ENCODE measurements at regions not wholly inside any gene's neighbourhood (a gene's known extent, or its start where the extent isn't known, plus 50 kb on each side); places are given as distances from the start of the nearest gene placed in this dataset.

DNA sequence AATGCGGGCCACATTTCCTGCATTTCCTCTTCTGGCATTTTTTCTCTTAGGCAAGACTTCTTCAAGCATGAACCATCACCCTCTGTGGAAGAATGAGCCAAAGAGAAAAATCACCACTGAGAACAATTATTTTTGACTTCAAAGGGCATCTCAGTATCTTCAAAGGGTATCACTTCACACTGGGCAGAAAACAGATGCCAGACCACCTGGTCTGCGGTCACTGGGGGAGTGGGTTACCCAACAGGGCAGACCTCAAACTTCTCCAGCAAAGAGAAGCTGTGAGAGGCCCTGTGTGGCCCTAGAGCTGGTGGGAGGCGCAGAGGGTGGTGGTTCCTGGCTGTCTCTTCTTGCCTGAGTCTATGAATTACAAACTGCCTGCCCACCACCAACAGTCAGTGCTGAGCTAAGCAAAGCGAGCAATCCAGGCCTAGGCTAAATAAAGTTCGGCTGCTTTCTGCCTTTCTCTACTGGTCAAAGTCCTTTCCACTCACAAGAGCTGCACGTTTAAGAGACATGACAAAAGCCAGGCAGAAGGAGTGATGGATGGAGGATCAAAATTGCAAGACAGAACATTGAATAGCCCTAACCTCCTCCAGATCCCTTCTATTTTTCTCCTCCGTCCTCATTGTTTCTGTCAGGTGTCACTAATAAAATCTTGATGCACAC is 602.7 kb upstream of the CDH5 start:
- no peak for DNase-seq (ENCODE audit: extremely low read depth, low read depth)
- TF ChIP-seq, protein P1, sequence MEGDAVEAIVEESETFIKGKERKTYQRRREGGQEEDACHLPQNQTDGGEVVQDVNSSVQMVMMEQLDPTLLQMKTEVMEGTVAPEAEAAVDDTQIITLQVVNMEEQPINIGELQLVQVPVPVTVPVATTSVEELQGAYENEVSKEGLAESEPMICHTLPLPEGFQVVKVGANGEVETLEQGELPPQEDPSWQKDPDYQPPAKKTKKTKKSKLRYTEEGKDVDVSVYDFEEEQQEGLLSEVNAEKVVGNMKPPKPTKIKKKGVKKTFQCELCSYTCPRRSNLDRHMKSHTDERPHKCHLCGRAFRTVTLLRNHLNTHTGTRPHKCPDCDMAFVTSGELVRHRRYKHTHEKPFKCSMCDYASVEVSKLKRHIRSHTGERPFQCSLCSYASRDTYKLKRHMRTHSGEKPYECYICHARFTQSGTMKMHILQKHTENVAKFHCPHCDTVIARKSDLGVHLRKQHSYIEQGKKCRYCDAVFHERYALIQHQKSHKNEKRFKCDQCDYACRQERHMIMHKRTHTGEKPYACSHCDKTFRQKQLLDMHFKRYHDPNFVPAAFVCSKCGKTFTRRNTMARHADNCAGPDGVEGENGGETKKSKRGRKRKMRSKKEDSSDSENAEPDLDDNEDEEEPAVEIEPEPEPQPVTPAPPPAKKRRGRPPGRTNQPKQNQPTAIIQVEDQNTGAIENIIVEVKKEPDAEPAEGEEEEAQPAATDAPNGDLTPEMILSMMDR (IDR thresholded peaks at IDR 0.05; ENCODE audit: low read depth, low read length, missing control alignments), result no peak
- H3K4me3 ChIP-seq (replicated peaks; ENCODE audit: low read depth, low read length), result no peak overlapping the region

DNA sequence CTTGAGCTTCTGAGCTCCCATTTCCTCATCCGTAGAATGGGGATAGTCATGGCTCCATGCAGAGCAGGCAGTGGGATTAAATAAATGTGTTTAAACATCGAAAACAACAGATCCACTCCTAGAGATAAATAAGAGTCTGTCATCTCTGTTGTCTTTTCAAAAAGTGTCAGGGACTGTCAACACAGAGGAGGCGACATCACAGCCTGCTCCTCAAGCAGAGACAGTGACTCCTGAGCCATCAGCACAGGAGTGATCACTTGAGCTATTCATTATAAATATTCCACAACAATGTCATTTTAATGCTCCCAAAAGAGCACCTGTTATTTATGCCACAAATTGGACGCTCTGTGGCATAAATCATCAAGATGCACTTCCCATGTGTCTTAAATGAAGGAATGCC is 605.6 kb upstream of the CDH5 start:
- DNase-seq (ENCODE audit: extremely low read depth, low read depth), result no peak
- TF ChIP-seq, protein P1 (IDR thresholded peaks at IDR 0.05; ENCODE audit: low read depth, low read length, missing control alignments), result no peak
- H3K4me3 ChIP-seq (replicated peaks; ENCODE audit: low read depth, low read length), result no peak overlapping the region

DNA sequence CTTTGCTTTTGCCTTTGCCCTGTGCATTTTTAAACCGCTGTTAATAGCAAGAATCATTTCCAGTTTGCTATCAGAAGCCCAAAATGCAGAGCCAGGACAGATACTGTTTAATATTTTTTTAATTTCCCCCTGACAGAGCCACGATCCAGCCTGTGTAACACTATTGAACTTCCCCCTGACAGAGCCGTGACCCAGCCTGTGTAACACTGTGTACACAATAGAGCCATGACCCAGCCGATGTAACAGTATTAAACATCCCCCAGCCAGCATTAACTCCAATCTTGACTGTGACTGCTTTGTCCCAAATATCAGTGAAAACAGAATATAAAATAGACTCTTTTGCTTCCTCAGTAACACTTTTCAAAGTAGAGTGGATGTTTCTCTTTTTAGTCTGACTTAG is 607.9 kb upstream of the CDH5 start:
- TF ChIP-seq, protein P1 (IDR thresholded peaks at IDR 0.05; ENCODE audit: low read depth, low read length, missing control alignments), result no peak
- no peak for DNase-seq (ENCODE audit: extremely low read depth, low read depth)
- no peak overlapping the region for H3K4me3 ChIP-seq (replicated peaks; ENCODE audit: low read depth, low read length)

DNA sequence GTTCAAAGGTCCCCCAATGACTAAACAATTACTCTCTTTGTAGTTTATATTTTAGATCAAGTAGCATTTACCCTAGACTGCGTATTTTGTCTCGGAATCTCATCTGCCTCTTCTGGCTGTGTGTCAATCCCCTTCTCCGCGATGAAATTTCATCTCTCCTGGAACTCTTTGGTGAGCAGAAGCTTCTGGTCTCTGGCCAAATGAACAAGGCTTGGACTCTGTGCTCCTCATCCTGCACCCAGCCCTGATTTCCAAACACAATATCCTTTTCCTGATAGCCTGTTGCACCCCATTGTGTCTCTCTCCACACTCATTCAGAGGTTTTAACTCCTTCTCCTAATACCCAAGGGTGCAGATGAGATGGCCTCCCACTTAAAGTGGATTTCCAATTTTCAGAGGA is 609.4 kb upstream of the CDH5 start:
- TF ChIP-seq, protein P1 (IDR thresholded peaks at IDR 0.05; ENCODE audit: low read depth, low read length, missing control alignments), result no peak

DNA sequence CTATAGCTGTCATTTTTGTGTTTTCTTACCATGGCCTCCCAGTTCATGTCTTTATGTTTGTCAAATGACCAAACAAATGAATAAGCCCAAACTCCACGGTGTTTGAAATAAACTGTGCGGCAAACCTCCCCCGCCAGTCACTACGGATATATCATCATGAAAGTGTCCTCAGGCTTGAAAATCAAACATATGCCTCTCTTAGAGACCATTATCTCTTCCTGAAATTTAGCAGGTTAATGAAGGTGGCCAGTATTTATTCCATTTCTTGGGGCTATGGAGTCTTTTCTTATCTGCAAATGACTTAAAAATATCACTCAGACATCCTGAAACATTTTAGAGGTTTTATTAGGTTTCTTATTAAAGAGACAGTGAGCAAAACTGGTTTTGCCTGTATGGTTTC is 610.3 kb upstream of the CDH5 start:
- H3K4me3 ChIP-seq (replicated peaks; ENCODE audit: low read depth, low read length), result no peak overlapping the region
- no peak for DNase-seq (ENCODE audit: extremely low read depth, low read depth)
- TF ChIP-seq, protein P1 (IDR thresholded peaks at IDR 0.05; ENCODE audit: low read depth, low read length, missing control alignments), result no peak

More for the DNA sequence above, 609.4 kb upstream of the CDH5 start:
- H3K4me3 ChIP-seq (replicated peaks; ENCODE audit: low read depth, low read length), result no peak overlapping the region
- DNase-seq (ENCODE audit: extremely low read depth, low read depth), result no peak

DNA sequence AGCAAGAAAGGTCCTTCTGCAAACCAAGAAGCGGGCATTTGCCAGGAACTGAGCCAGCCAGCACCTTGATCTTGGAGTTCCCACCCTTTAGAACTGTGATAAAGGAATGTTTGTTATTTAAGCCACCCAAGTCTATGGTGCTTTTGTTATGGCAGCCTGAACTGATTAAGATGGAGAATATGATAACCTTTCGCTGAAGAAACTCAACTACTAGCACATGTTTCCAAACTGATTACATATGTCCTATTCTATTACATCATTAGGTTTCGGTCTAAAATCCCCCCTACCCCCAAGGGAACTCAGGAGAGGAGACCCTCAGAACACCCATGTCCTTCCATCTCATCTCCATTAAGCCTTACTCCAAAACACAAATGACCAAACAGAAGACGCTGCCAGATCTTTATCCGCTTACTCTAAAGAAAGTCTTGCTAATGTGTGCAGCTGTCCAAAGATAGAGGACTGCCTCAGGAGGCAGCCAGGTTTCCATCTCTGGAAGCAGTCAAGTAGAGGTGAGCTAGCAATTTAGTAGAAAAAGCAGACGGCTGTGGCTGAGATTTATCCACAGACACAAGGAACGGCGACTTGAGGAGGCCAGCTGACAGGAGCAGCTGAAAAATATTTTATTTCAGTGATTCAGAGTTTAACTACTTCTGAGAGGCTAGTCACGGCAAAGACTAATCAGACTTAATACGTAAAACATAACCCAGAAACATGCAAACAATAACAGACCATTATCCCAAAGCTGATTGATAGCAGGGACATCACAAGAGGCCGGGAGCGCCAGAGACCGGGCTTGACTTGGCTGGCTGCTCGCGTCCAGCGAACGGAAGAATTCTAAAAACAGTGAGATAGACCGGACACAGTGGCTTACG is 611.4 kb upstream of the CDH5 start:
- no peak for DNase-seq (ENCODE audit: extremely low read depth, low read depth)
- TF ChIP-seq, protein P1 (IDR thresholded peaks at IDR 0.05; ENCODE audit: low read depth, low read length, missing control alignments), result no peak
- H3K4me3 ChIP-seq (replicated peaks; ENCODE audit: low read depth, low read length), result no peak overlapping the region
